Breast epithelium (tissue), 3 donors: ENCODE measurements at regions not wholly inside any gene's neighbourhood (a gene's known extent, or its start where the extent isn't known, plus 50 kb on each side); places are given as distances from the start of the nearest gene placed in this dataset.

Source experiments
- POLR2A ChIP-seq: fragments of 450-650 bp; IDR thresholded peaks from one replicate; pipeline ENCODE4 v1.6.1; 2016; ENCODE audit warnings: antibody characterized with exemption, mild to moderate bottlenecking, moderate library complexity
- POLR2AphosphoS5 ChIP-seq, 3 donors: sonication (generic); formaldehyde crosslinking; IDR thresholded peaks; one replicate each; pipeline ENCODE4 v1.6.1; 2017; ENCODE audit warnings: antibody characterized with exemption in 3 of 3
- TF ChIP-seq, protein P1 (sequence below), 3 donors: fragments of 450-650 bp; IDR thresholded peaks; one replicate each; pipeline ENCODE4 v1.5.1; 2016 to 2017; ENCODE audit warnings: antibody characterized with exemption in 3 of 3, mild to moderate bottlenecking in 3 of 3, moderate library complexity in 3 of 3

DNA sequence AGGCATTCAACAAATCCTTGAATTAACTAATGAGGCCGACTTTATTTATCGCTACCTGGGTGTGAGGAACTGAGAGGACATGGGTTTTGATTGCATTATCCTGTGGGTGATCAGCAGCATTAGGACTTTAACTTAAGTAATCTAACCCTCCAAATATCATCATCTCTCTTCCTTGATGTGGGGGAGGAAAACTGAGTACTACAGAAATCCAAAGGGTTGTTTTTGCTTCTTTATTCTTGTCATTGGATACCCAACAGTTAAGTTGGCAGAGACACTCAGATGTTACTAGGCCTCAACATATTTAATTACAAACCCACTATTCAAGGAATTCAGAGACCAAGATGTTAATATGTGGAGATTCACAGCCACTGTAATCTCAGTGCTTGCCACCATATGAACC is 97.4 kb upstream of the ST6GALNAC5 start:
- no peak for TF ChIP-seq POLR2A
- TF ChIP-seq, protein P1, sequence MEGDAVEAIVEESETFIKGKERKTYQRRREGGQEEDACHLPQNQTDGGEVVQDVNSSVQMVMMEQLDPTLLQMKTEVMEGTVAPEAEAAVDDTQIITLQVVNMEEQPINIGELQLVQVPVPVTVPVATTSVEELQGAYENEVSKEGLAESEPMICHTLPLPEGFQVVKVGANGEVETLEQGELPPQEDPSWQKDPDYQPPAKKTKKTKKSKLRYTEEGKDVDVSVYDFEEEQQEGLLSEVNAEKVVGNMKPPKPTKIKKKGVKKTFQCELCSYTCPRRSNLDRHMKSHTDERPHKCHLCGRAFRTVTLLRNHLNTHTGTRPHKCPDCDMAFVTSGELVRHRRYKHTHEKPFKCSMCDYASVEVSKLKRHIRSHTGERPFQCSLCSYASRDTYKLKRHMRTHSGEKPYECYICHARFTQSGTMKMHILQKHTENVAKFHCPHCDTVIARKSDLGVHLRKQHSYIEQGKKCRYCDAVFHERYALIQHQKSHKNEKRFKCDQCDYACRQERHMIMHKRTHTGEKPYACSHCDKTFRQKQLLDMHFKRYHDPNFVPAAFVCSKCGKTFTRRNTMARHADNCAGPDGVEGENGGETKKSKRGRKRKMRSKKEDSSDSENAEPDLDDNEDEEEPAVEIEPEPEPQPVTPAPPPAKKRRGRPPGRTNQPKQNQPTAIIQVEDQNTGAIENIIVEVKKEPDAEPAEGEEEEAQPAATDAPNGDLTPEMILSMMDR (IDR thresholded peaks at IDR 0.05) = no peak
- TF ChIP-seq POLR2AphosphoS5 (IDR thresholded peaks at IDR 0.05) = no peak
